K562 (cell line): ENCODE measurements at regions not wholly inside any gene's neighbourhood (a gene's known extent, or its start where the extent isn't known, plus 50 kb on each side); places are given as distances from the start of the nearest gene placed in this dataset.
A peak's percentile ranks its signal among the peaks of the same experiment; 100 is the strongest.

Experiments
- ATAC-seq: fragments of 200-7000 bp; cut with Tn5 transposase; 3 replicates; pipeline ENCODE4 v1.9.1; 2020; ENCODE audit warnings: moderate library complexity
- BruUV-seq: library from RNA; stranded (reverse); fragments of 400-500 nt; replicated peaks from 2 replicates; lab custom pipeline; 2021; lab: Mats Ljungman, UMichigan
- CTCF ChIA-PET: fragments of 300-600 bp; formaldehyde crosslinking; extraction: SDS; loops from one replicate; lab custom pipeline; 2021; ENCODE audit warnings: low intra/inter-chr PET ratio; lab: Yijun Ruan, JAX
- POLR2A ChIA-PET: fragments of 300-600, 350-650 bp; sonication (Branson Sonifier 250); formaldehyde crosslinking; extraction: SDS; loops from one replicate; lab custom pipeline; 2021; ENCODE audit warnings: antibody characterized with exemption, inconsistent platforms; lab: Yijun Ruan, JAX
- DNase-seq, 4 experiments: peaks; one replicate each; pipeline versions ENCODE4 v3.0.0 to v3.0.0-alpha.2; 2011 to 2018; ENCODE audit warnings: low spot score in 3 of 4, mixed read lengths in 3 of 4; ENCODE audit errors: extremely low read depth in 1 of 4
- FAIRE-seq: peaks from 2 replicates; lab custom pipeline; 2011; peaks lifted over from hg19 to GRCh38; lab: Jason Lieb, UNC
- H2AFZ ChIP-seq: 2 replicates; pipeline ENCODE4 v1.6.0; 2011; ENCODE audit warnings: low read depth, low read length, control low read depth, inconsistent platforms
- H3K27ac ChIP-seq: fragments of 200-600 bp; 3 replicates; pipeline ENCODE4 v1.8.0; 2011; ENCODE audit warnings: low read depth, mild to moderate bottlenecking, control low read depth, inconsistent platforms, low read length, moderate library complexity, mixed read lengths; ENCODE audit errors: extremely low read depth
- H3K27me3 ChIP-seq, 2 experiments: fragments of 300-600 bp in 1 of 2; 2 replicates in 1 of 2; 3 replicates in 1 of 2; pipeline versions ENCODE4 v1.6.0 to v1.8.0; 2011; ENCODE audit warnings: inconsistent platforms in 2 of 2, low read length in 2 of 2, mild to moderate bottlenecking in 1 of 2, mixed read lengths in 1 of 2, moderate library complexity in 1 of 2; ENCODE audit not compliant: control insufficient read depth in 2 of 2, insufficient read depth in 2 of 2
- H3K36me3 ChIP-seq: fragments of 300-600 bp; 3 replicates; pipeline ENCODE4 v1.8.0; 2011; ENCODE audit warnings: mild to moderate bottlenecking, low read length, inconsistent platforms; ENCODE audit not compliant: control insufficient read depth, insufficient read depth
- H3K4me1 ChIP-seq, 2 experiments: fragments of 200-600 bp in 1 of 2; replicated peaks in 1 of 2; 2 replicates in 1 of 2; 3 replicates in 1 of 2; pipeline versions ENCODE4 v1.5.1 to v1.8.0; 2011; ENCODE audit warnings: inconsistent platforms in 2 of 2, low read length in 2 of 2, mild to moderate bottlenecking in 1 of 2, mixed read lengths in 1 of 2, moderate library complexity in 1 of 2; ENCODE audit not compliant: control insufficient read depth in 2 of 2, insufficient read depth in 2 of 2
- H3K4me2 ChIP-seq: 2 replicates; pipeline ENCODE4 v1.6.1; 2011; ENCODE audit warnings: low read length, control low read depth, inconsistent platforms, mixed read lengths; ENCODE audit not compliant: insufficient read depth
- H3K4me3 ChIP-seq: fragments of 200-600 bp; sonication (generic), shearing (Covaris generic); 2 replicates; pipeline ENCODE4 v1.5.1; 2016; ENCODE audit warnings: control low read depth, inconsistent platforms
- H3K79me2 ChIP-seq: fragments of 200-600 bp; 3 replicates; pipeline ENCODE4 v1.8.0; 2011; ENCODE audit warnings: low read length, inconsistent platforms; ENCODE audit not compliant: control insufficient read depth, insufficient read depth
- H3K9ac ChIP-seq, 2 experiments: 2 replicates each; pipeline versions ENCODE4 v1.6.0 to v1.6.1; 2011; ENCODE audit warnings: low read depth in 2 of 2, low read length in 2 of 2, control low read depth in 1 of 2, inconsistent platforms in 1 of 2, mild to moderate bottlenecking in 1 of 2, mixed read lengths in 1 of 2; ENCODE audit not compliant: insufficient read depth in 1 of 2
- H3K9me1 ChIP-seq: one replicate; pipeline ENCODE4 v1.6.0; 2011; ENCODE audit warnings: inconsistent platforms, mild to moderate bottlenecking, low read length, moderate library complexity; ENCODE audit not compliant: control insufficient read depth, insufficient read depth
- H3K9me3 ChIP-seq: replicated peaks from 2 replicates; pipeline ENCODE4 v1.5.1; 2011; ENCODE audit warnings: low read depth, low read length, inconsistent platforms; ENCODE audit not compliant: control insufficient read depth, insufficient read depth
- H4K20me1 ChIP-seq: replicated peaks from 2 replicates; pipeline ENCODE4 v1.6.1; 2011; ENCODE audit warnings: low read length, inconsistent platforms, mixed read lengths; ENCODE audit not compliant: control insufficient read depth, insufficient read depth
- C11orf30 ChIP-seq: fragments of 450-650 bp; IDR thresholded peaks from 2 replicates; pipeline ENCODE4 v1.6.1; 2016; ENCODE audit warnings: low read depth, mild to moderate bottlenecking
- CBX1 ChIP-seq: sonication (generic); IDR thresholded peaks from 2 replicates; pipeline ENCODE4 v1.6.1; 2016; ENCODE audit warnings: antibody characterized with exemption, low read depth, mild to moderate bottlenecking
- CEBPG ChIP-seq, 3 experiments: fragments of 200-800 bp in 1 of 3; sonication (Bioruptor generic) in 1 of 3; sonication (generic) in 1 of 3; formaldehyde crosslinking in 1 of 3; IDR thresholded peaks in 2 of 3; conservative IDR thresholded peaks in 1 of 3; 2 replicates each; pipeline versions ENCODE4 v1.6.1 to v1.8.0; 2016 to 2022; ENCODE audit warnings: missing compliant biosample characterization in 2 of 3, missing genetic modification characterization in 2 of 3, mild to moderate bottlenecking in 1 of 3, missing genetic modification reagents in 1 of 3
- CREB1 ChIP-seq, 2 experiments: sonication (generic) in 1 of 2; formaldehyde crosslinking in 1 of 2; IDR thresholded peaks; 2 replicates each; pipeline versions ENCODE4 v1.6.1 to v1.8.0; 2012 to 2022; ENCODE audit warnings: inconsistent platforms in 1 of 2, mild to moderate bottlenecking in 1 of 2, missing genetic modification reagents in 1 of 2, moderate library complexity in 1 of 2
- HMG20B ChIP-seq: fragments of 250-450 bp; sonication (Bioruptor Pico); IDR thresholded peaks from 2 replicates; pipeline ENCODE4 v1.5.0; 2021; ENCODE audit warnings: mild to moderate bottlenecking
- HMGN3 ChIP-seq: IDR thresholded peaks from 2 replicates; pipeline ENCODE4 v1.6.1; 2011; ENCODE audit warnings: borderline replicate concordance, low read depth, mild to moderate bottlenecking, mixed read lengths, low read length; ENCODE audit not compliant: insufficient read length; ENCODE audit errors: extremely low read depth
- MAFF ChIP-seq: IDR thresholded peaks from 2 replicates; pipeline ENCODE4 v1.6.1; 2012; ENCODE audit warnings: low read length, improper control_type of control experiment
- MAFG ChIP-seq: fragments of 450-650 bp; conservative IDR thresholded peaks from 2 replicates; pipeline ENCODE4 v1.6.1; 2016; ENCODE audit warnings: missing genetic modification characterization, missing compliant biosample characterization
- MAFK ChIP-seq: IDR thresholded peaks from 2 replicates; pipeline ENCODE4 v1.6.1; 2011; ENCODE audit warnings: low read length, improper control_type of control experiment
- PHB2 ChIP-seq: fragments of 450-650 bp; IDR thresholded peaks from 2 replicates; pipeline ENCODE4 v1.6.1; 2017; ENCODE audit warnings: low read depth
- PRMT5 ChIP-seq: sonication (generic); formaldehyde crosslinking; IDR thresholded peaks from 2 replicates; pipeline ENCODE4 v1.5.0; 2020; ENCODE audit warnings: missing genetic modification reagents
- RAD51 ChIP-seq: fragments of 450-650 bp; IDR thresholded peaks from 2 replicates; pipeline ENCODE4 v1.7.1; 2016; ENCODE audit warnings: low read depth, mild to moderate bottlenecking, borderline replicate concordance
- RFX5 ChIP-seq: IDR thresholded peaks from 2 replicates; pipeline ENCODE4 v1.6.1; 2011; ENCODE audit warnings: low read depth, mild to moderate bottlenecking, improper control_type of control experiment, low read length
- SMARCA4 ChIP-seq: fragments of 450-650 bp; IDR thresholded peaks from 2 replicates; pipeline ENCODE4 v1.6.1; 2016
- ZNF316 ChIP-seq: fragments of 450-650 bp; IDR thresholded peaks from 2 replicates; pipeline ENCODE4 v1.6.1; 2016
- ZNF644 ChIP-seq: fragments of 200-800 bp; sonication (Bioruptor generic); IDR thresholded peaks from 2 replicates; pipeline ENCODE4 v1.6.1; 2016; ENCODE audit warnings: low read depth, missing genetic modification characterization, missing compliant biosample characterization
- ZNF75A ChIP-seq: fragments of 450-650 bp; formaldehyde crosslinking; IDR thresholded peaks from 2 replicates; pipeline ENCODE4 v1.4.0; 2020; ENCODE audit warnings: mild to moderate bottlenecking
- in situ Hi-C: fragments of 300-500 bp; cut with MboI; formaldehyde crosslinking; loops from 4 replicates; pipeline ENCODE4 v1.15.0; 2018; ENCODE audit warnings: inconsistent platforms, mixed read lengths
- intact Hi-C: fragments of 100-400 bp; cut with micrococcal nuclease; formaldehyde crosslinking; loops from 2 replicates; pipeline ENCODE4 v1.14.2; 2022
- TF ChIP-seq, protein P1 (sequence below): IDR thresholded peaks from 3 replicates; pipeline ENCODE4 v1.6.1; 2011; ENCODE audit warnings: borderline replicate concordance, mild to moderate bottlenecking, moderate library complexity; ENCODE audit not compliant: insufficient read length; ENCODE audit errors: extremely low read depth
- TF ChIP-seq, protein P2 (sequence below), 3 experiments: fragments of 200-800 bp in 1 of 3; sonication (Bioruptor generic) in 1 of 3; sonication (generic) in 1 of 3; formaldehyde crosslinking in 1 of 3; IDR thresholded peaks; 2 replicates each; pipeline versions ENCODE4 v1.6.1 to v1.8.0; 2016 to 2022; ENCODE audit warnings: mild to moderate bottlenecking in 2 of 3, missing compliant biosample characterization in 2 of 3, missing genetic modification characterization in 2 of 3, missing genetic modification reagents in 1 of 3

DNA sequence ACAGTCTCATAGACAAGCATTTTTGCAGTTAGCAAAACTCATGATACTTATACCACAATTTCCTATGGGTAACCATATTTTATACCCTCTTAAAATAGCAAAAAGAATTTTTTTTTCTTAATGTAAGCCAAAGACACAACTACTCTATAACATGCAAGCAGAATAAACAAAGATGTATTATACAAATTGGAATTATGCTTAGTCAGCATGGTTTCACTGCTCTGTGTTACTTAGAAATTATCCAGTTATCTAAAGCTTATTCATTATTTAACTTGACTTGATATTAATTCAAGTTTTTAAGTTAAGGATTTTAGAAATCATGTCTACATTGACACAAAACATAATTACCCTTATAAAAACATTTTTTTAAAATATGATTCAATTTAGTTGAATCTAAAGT, 449.8 kb upstream of the CDH2 start:
- Histone ChIP-seq H3K4me2 (no peak overlapping the region), H3K79me2 (no peaks in the 10 kb centered on the region), H3K27ac (no peak overlapping the region), H3K27me3 (no peaks in the 10 kb centered on the region), H3K36me3 (no peaks in the 10 kb centered on the region), H2AFZ (no peak overlapping the region), H3K9ac (no peak overlapping the region), H4K20me1 (no peaks in the 10 kb centered on the region), H3K9me1 (no peaks in the 10 kb centered on the region), H3K9me3 (no peaks in the 10 kb centered on the region), H3K4me3 (no peak overlapping the region), H3K4me1 (no peaks in the 10 kb centered on the region)
- CTCF ChIA-PET = no interaction called here
- DNase-seq (no peak), ATAC-seq (no peak), FAIRE-seq (no peak)
- TF ChIP-seq CEBPG (CRISPR knock-in tag; IDR thresholded peaks at IDR 0.05) (no peak), CEBPG (tag; conservative IDR thresholded peaks at IDR 0.05 in 1 of 2, IDR thresholded peaks at IDR 0.05 in 1 of 2) (no peak), ZNF644 (tag) (no peak), CBX1 (no peak), C11orf30 (peak; percentile 67; the same call in 1 of the 2 replicates), HMGN3 (no peak), ZNF316 (peak; percentile 82), PRMT5 (CRISPR knock-in tag) (no peak), MAFK (peak; percentile 92), RAD51 (no peak), PHB2 (no peak), HMG20B (CRISPR knock-in tag) (no peak), MAFF (peak; percentile 78), ZNF75A (CRISPR knock-in tag) (no peak), SMARCA4 (no peak), CREB1 (IDR thresholded peaks at IDR 0.05) (no peak), CREB1 (CRISPR knock-in tag; IDR thresholded peaks at IDR 0.05) (no peak), MAFG (tag) (peak; percentile 71; the same call in 1 of the 2 replicates), RFX5 (no peak)
- TF ChIP-seq, protein P1, sequence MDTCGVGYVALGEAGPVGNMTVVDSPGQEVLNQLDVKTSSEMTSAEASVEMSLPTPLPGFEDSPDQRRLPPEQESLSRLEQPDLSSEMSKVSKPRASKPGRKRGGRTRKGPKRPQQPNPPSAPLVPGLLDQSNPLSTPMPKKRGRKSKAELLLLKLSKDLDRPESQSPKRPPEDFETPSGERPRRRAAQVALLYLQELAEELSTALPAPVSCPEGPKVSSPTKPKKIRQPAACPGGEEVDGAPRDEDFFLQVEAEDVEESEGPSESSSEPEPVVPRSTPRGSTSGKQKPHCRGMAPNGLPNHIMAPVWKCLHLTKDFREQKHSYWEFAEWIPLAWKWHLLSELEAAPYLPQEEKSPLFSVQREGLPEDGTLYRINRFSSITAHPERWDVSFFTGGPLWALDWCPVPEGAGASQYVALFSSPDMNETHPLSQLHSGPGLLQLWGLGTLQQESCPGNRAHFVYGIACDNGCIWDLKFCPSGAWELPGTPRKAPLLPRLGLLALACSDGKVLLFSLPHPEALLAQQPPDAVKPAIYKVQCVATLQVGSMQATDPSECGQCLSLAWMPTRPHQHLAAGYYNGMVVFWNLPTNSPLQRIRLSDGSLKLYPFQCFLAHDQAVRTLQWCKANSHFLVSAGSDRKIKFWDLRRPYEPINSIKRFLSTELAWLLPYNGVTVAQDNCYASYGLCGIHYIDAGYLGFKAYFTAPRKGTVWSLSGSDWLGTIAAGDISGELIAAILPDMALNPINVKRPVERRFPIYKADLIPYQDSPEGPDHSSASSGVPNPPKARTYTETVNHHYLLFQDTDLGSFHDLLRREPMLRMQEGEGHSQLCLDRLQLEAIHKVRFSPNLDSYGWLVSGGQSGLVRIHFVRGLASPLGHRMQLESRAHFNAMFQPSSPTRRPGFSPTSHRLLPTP = no peak
- TF ChIP-seq, protein P2, sequence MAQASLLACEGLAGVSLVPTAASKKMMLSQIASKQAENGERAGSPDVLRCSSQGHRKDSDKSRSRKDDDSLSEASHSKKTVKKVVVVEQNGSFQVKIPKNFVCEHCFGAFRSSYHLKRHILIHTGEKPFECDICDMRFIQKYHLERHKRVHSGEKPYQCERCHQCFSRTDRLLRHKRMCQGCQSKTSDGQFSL (CRISPR knock-in tag; IDR thresholded peaks at IDR 0.05) = no peak
- TF ChIP-seq, protein P2 (tag; IDR thresholded peaks at IDR 0.05) = no peak
- intact Hi-C loops = no loop called here
- POLR2A ChIA-PET = no interaction called here
- no TSS peak for BruUV-seq
- in situ Hi-C loops = no loop called here
